ENCODE measurements at regions not wholly inside any gene's neighbourhood (a gene's known extent, or its start where the extent isn't known, plus 50 kb on each side); places are given as distances from the start of the nearest gene placed in this dataset.

DNA sequence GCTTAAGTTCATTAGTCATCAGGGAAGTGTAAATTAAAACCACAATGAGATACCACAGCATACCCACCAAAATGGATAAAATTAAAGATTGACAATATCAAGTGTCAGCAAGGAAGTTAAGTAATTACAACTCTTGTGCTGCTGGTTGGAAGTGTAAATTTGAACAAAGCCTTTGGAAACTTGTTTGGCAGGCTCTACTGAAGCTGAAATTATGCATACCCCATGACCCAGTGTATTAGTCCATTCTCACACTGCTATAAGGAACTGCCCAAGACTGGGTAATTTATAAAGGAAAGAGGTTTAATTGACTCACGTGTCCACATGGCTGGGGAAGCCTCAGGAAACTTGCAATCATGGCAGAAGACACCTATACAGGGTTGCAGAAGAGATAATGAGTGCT lies 196.1 kb downstream of the PDCD6IP start:
- TF ChIP-seq, protein P1, sequence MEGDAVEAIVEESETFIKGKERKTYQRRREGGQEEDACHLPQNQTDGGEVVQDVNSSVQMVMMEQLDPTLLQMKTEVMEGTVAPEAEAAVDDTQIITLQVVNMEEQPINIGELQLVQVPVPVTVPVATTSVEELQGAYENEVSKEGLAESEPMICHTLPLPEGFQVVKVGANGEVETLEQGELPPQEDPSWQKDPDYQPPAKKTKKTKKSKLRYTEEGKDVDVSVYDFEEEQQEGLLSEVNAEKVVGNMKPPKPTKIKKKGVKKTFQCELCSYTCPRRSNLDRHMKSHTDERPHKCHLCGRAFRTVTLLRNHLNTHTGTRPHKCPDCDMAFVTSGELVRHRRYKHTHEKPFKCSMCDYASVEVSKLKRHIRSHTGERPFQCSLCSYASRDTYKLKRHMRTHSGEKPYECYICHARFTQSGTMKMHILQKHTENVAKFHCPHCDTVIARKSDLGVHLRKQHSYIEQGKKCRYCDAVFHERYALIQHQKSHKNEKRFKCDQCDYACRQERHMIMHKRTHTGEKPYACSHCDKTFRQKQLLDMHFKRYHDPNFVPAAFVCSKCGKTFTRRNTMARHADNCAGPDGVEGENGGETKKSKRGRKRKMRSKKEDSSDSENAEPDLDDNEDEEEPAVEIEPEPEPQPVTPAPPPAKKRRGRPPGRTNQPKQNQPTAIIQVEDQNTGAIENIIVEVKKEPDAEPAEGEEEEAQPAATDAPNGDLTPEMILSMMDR (IDR thresholded peaks at IDR 0.05) = no peak
- TF ChIP-seq POLR2A (IDR thresholded peaks at IDR 0.05) = no peak
